Trophoblast cell (in vitro differentiated cells and primary cell): ENCODE measurements at regions not wholly inside any gene's neighbourhood (a gene's known extent, or its start where the extent isn't known, plus 50 kb on each side); places are given as distances from the start of the nearest gene placed in this dataset.
A peak's percentile ranks its signal among the peaks of the same experiment; 100 is the strongest.
"Not testable (repeated sequence)": the region's sequence is repeated elsewhere in the genome, so short reads cannot be mapped to it uniquely, and the experiment has no call there.

Source experiments
- DNase-seq, 2 donors: peaks; one replicate each; pipeline ENCODE4 v3.0.0-alpha.2; 2016
- H2AFZ ChIP-seq: 2 replicates; pipeline ENCODE4 v1.6.1; 2013; ENCODE audit warnings: low read length, moderate library complexity, mild to moderate bottlenecking; ENCODE audit not compliant: insufficient read depth, poor library complexity
- H2AK5ac ChIP-seq: 2 replicates; pipeline ENCODE4 v1.6.1; 2013; ENCODE audit warnings: mild to moderate bottlenecking, low read length
- H2BK120ac ChIP-seq: 2 replicates; pipeline ENCODE4 v1.6.1; 2013; ENCODE audit warnings: low read length, mild to moderate bottlenecking, moderate library complexity; ENCODE audit not compliant: insufficient read depth, poor library complexity
- H2BK12ac ChIP-seq: 2 replicates; pipeline ENCODE4 v1.6.1; 2013; ENCODE audit warnings: mild to moderate bottlenecking, low read length, moderate library complexity
- H2BK5ac ChIP-seq: 2 replicates; pipeline ENCODE4 v1.6.1; 2013; ENCODE audit warnings: low read length, low read depth, moderate library complexity, mild to moderate bottlenecking; ENCODE audit not compliant: poor library complexity
- H3K14ac ChIP-seq: 2 replicates; pipeline ENCODE4 v1.6.1; 2013; ENCODE audit warnings: mild to moderate bottlenecking, low read length
- H3K18ac ChIP-seq: 2 replicates; pipeline ENCODE4 v1.6.1; 2013; ENCODE audit warnings: mild to moderate bottlenecking, low read length
- H3K23ac ChIP-seq: 2 replicates; pipeline ENCODE4 v1.6.1; 2013; ENCODE audit warnings: low read length
- H3K27ac ChIP-seq: 2 replicates; pipeline ENCODE4 v1.5.1; 2013; ENCODE audit warnings: low read depth, mild to moderate bottlenecking, inconsistent platforms, low read length, moderate library complexity
- H3K27me3 ChIP-seq: 2 replicates; pipeline ENCODE4 v1.6.1; 2013; ENCODE audit warnings: inconsistent platforms, mild to moderate bottlenecking, low read length, moderate library complexity; ENCODE audit not compliant: insufficient read depth
- H3K36me3 ChIP-seq, 2 experiments: 1 replicate in 1 of 2; 2 replicates in 1 of 2; pipeline ENCODE4 v1.6.1; 2013; ENCODE audit warnings: low read length in 2 of 2, mild to moderate bottlenecking in 2 of 2, moderate library complexity in 1 of 2; ENCODE audit not compliant: insufficient read depth in 2 of 2, control insufficient read depth in 1 of 2
- H3K4ac ChIP-seq: 2 replicates; pipeline ENCODE4 v1.6.1; 2013; ENCODE audit warnings: low read depth, mild to moderate bottlenecking, low read length, moderate library complexity
- H3K4me1 ChIP-seq, 2 experiments: 1 replicate in 1 of 2; 2 replicates in 1 of 2; pipeline ENCODE4 v1.6.1; 2013; ENCODE audit warnings: low read length in 2 of 2, mild to moderate bottlenecking in 2 of 2, moderate library complexity in 1 of 2; ENCODE audit not compliant: insufficient read depth in 2 of 2, control insufficient read depth in 1 of 2
- H3K4me2 ChIP-seq: 2 replicates; pipeline ENCODE4 v1.6.1; 2013; ENCODE audit warnings: inconsistent platforms, mild to moderate bottlenecking, low read length, moderate library complexity
- H3K4me3 ChIP-seq: 2 replicates; pipeline ENCODE4 v1.5.1; 2013; ENCODE audit warnings: mild to moderate bottlenecking, low read depth, low read length, inconsistent platforms
- H3K79me1 ChIP-seq: one replicate; pipeline ENCODE4 v1.6.1; 2013; ENCODE audit warnings: low read length
- H3K79me2 ChIP-seq: 2 replicates; pipeline ENCODE4 v1.6.1; 2013; ENCODE audit warnings: low read length, mild to moderate bottlenecking; ENCODE audit not compliant: control insufficient read depth, insufficient read depth, poor library complexity
- H3K9ac ChIP-seq: 2 replicates; pipeline ENCODE4 v1.6.1; 2013; ENCODE audit warnings: mild to moderate bottlenecking, low read length
- H3K9me3 ChIP-seq: 2 replicates; pipeline ENCODE4 v1.6.1; 2013; ENCODE audit warnings: low read depth, mild to moderate bottlenecking, control low read depth, inconsistent platforms, low read length; ENCODE audit not compliant: insufficient read depth
- H4K12ac ChIP-seq: 2 replicates; pipeline ENCODE4 v1.6.1; 2013; ENCODE audit warnings: low read depth, mild to moderate bottlenecking, low read length, moderate library complexity
- H4K8ac ChIP-seq: 2 replicates; pipeline ENCODE4 v1.6.1; 2013; ENCODE audit warnings: low read depth, mild to moderate bottlenecking, low read length, moderate library complexity
- H4K91ac ChIP-seq: one replicate; pipeline ENCODE4 v1.6.1; 2013; ENCODE audit warnings: low read depth, mild to moderate bottlenecking, low read length, moderate library complexity
- WGBS: extraction: QIAGEN DNeasy Blood & Tissue Kit; methylation state at CpG from one replicate; pipeline ENCODE4 v1.1.7; 2013; ENCODE audit warnings: missing lambda C conversion rate; ENCODE audit not compliant: insufficient read length, insufficient coverage; ENCODE audit errors: extremely low coverage; 5-methylcytosine and 5-hydroxymethylcytosine counted together

- H3K27me3 ChIP-seq, H3K36me3 ChIP-seq, H3K14ac ChIP-seq, H4K8ac ChIP-seq, H3K4me3 ChIP-seq, H3K27ac ChIP-seq, H3K4ac ChIP-seq, H3K4me2 ChIP-seq, H3K79me2 ChIP-seq, H2AFZ ChIP-seq, H2AK5ac ChIP-seq, DNase-seq, H2BK5ac ChIP-seq, H3K23ac ChIP-seq, H3K18ac ChIP-seq, H4K91ac ChIP-seq, H4K12ac ChIP-seq, H3K4me1 ChIP-seq, H3K79me1 ChIP-seq, H2BK12ac ChIP-seq, H2BK120ac ChIP-seq, H3K9me3 ChIP-seq, H3K9ac ChIP-seq: not testable (repeated sequence)
- WGBS = no CpG with 5 or more reads among the region's 28 CpGs
Observed at GRCh38 chr3:105296182-105296822, 70.4 kb upstream of the ALCAM start.

- Histone ChIP-seq H3K9ac (no peak overlapping the region), H2BK12ac (no peak overlapping the region), H3K36me3 (no peaks in the 10 kb centered on the region), H2BK120ac (no peak overlapping the region), H3K4me3 (no peak overlapping the region), H3K4me1 (no peaks in the 10 kb centered on the region), H3K27ac (no peak overlapping the region), H3K79me2 (no peaks in the 10 kb centered on the region), H3K4me2 (no peak overlapping the region), H3K79me1 (no peaks in the 10 kb centered on the region), H3K27me3 (no peaks in the 10 kb centered on the region), H4K91ac (no peak overlapping the region), H3K14ac (no peak overlapping the region), H3K18ac (no peak overlapping the region), H2AK5ac (no peak overlapping the region), H4K8ac (no peak overlapping the region), H3K9me3 (no peaks in the 10 kb centered on the region), H2AFZ (no peak overlapping the region), H3K4ac (no peak overlapping the region), H4K12ac (no peak overlapping the region), H2BK5ac (no peak overlapping the region), H3K23ac (no peak overlapping the region)
- WGBS = no CpG with 5 or more reads among the region's 1 CpG
- no peak for DNase-seq
Observed at GRCh38 chr3:105304487-105304886, 62.2 kb upstream of the ALCAM start.

- no peak overlapping the region for H3K9ac ChIP-seq
- H3K79me2 ChIP-seq = no peaks in the 10 kb centered on the region
- no peak overlapping the region for H4K12ac ChIP-seq
- H3K14ac ChIP-seq = no peak overlapping the region
- no peak overlapping the region for H2BK12ac ChIP-seq
- DNase-seq = peak in 1 of 2 donors; percentile 12
- no peak overlapping the region for H2AK5ac ChIP-seq
- no peak overlapping the region for H4K91ac ChIP-seq
- H3K9me3 ChIP-seq = no peaks in the 10 kb centered on the region
- H2BK120ac ChIP-seq = no peak overlapping the region
- H3K23ac ChIP-seq = no peak overlapping the region
- H3K36me3 ChIP-seq = no peaks in the 10 kb centered on the region
- H3K79me1 ChIP-seq = no peaks in the 10 kb centered on the region
- WGBS = no CpG with 5 or more reads among the region's 1 CpG
- no peak overlapping the region for H3K18ac ChIP-seq
- no peak overlapping the region for H2AFZ ChIP-seq
- no peak overlapping the region for H4K8ac ChIP-seq
- no peak overlapping the region for H3K4ac ChIP-seq
- no peak overlapping the region for H3K27ac ChIP-seq
- H2BK5ac ChIP-seq = no peak overlapping the region
- H3K4me2 ChIP-seq = no peak overlapping the region
- no peaks in the 10 kb centered on the region for H3K27me3 ChIP-seq
- H3K4me1 ChIP-seq = no peaks in the 10 kb centered on the region
- no peak overlapping the region for H3K4me3 ChIP-seq
Observed at GRCh38 chr3:105315144-105315543, 51.6 kb upstream of the ALCAM start.

- Histone ChIP-seq H2BK120ac (no peak overlapping the region), H3K4me1 (no peaks in the 10 kb centered on the region), H3K27me3 (no peaks in the 10 kb centered on the region), H2AFZ (no peak overlapping the region), H3K79me1 (no peaks in the 10 kb centered on the region), H3K9me3 (no peaks in the 10 kb centered on the region), H3K14ac (no peak overlapping the region), H4K12ac (no peak overlapping the region), H4K91ac (no peak overlapping the region), H3K9ac (no peak overlapping the region), H3K79me2 (no peaks in the 10 kb centered on the region), H3K36me3 (no peaks in the 10 kb centered on the region), H2AK5ac (no peak overlapping the region), H2BK12ac (no peak overlapping the region), H2BK5ac (no peak overlapping the region), H3K4me2 (no peak overlapping the region), H4K8ac (no peak overlapping the region), H3K18ac (no peak overlapping the region), H3K4ac (no peak overlapping the region), H3K4me3 (no peak overlapping the region), H3K27ac (no peak overlapping the region), H3K23ac (no peak overlapping the region)
- no CpG with 5 or more reads among the region's 3 CpGs for WGBS
- DNase-seq = no peak
Observed at GRCh38 chr3:105315815-105316214, 50.9 kb upstream of the ALCAM start.
